GM10248 (cell line): ENCODE measurements at regions not wholly inside any gene's neighbourhood (a gene's known extent, or its start where the extent isn't known, plus 50 kb on each side); places are given as distances from the start of the nearest gene placed in this dataset.
"Not testable (repeated sequence)": the region's sequence is repeated elsewhere in the genome, so short reads cannot be mapped to it uniquely, and the experiment has no call there.

ENCODE experiments used
- CTCF ChIA-PET: fragments of 300-600 bp; sonication (Branson Sonifier 250); formaldehyde crosslinking; extraction: SDS; loops from one replicate; lab custom pipeline; 2021; ENCODE audit warnings: antibody characterized with exemption; lab: Yijun Ruan, JAX
- POLR2A ChIA-PET: fragments of 350-650 bp; sonication (Branson Sonifier 250); formaldehyde crosslinking; extraction: SDS; loops from one replicate; lab custom pipeline; 2020; ENCODE audit warnings: antibody characterized with exemption; lab: Yijun Ruan, JAX
- DNase-seq: peaks from one replicate; pipeline ENCODE4 v3.0.0; 2012; ENCODE audit errors: extremely low spot score
- CTCF ChIP-seq: IDR thresholded peaks from 2 replicates; pipeline ENCODE4 v1.5.1; 2012; ENCODE audit warnings: mild to moderate bottlenecking, low read depth; ENCODE audit errors: extremely low read depth, missing control alignments, control extremely low read depth

- DNase-seq: no peak
- no peak for TF ChIP-seq CTCF
- ChIA-PET CTCF (no interaction called here), POLR2A (no interaction called here)
Measured at GRCh38 chr15:62413153-62413552, 248.1 kb upstream of the C2CD4B start.

- ChIA-PET POLR2A (no interaction called here), CTCF (no interaction called here)
- no peak for TF ChIP-seq CTCF
- no peak for DNase-seq
Measured at GRCh38 chr15:62413786-62414185, 248.7 kb upstream of the C2CD4B start.

- TF ChIP-seq CTCF: no peak
- no peak for DNase-seq
- POLR2A ChIA-PET: no interaction called here
- CTCF ChIA-PET: no interaction called here
Measured at GRCh38 chr15:62415498-62415897, 250.4 kb upstream of the C2CD4B start.

- ChIA-PET POLR2A (no interaction called here), CTCF (interaction anchor here (1.0 to 1.4 kb wide), 2 partner anchors 9 to 11 kb away, joined by 3 to 4 read pairs; no protein-coding TSS in a partner anchor)
Measured at GRCh38 chr15:62416526-62416925, 251.4 kb upstream of the C2CD4B start.

GRCh38 chr15:62417439-62417838 is 252.4 kb upstream of the C2CD4B start:
- ChIA-PET CTCF (interaction anchor here (1.0 to 1.4 kb wide), 3 partner anchors 8 to 10 kb away, joined by 3 to 4 read pairs (median 4); no protein-coding TSS in a partner anchor), POLR2A (no interaction called here)
- DNase-seq: no peak
- TF ChIP-seq CTCF: no peak

More at GRCh38 chr15:62416526-62416925, 251.4 kb upstream of the C2CD4B start:
- no peak for DNase-seq
- TF ChIP-seq CTCF: no peak

- POLR2A ChIA-PET: not testable (repeated sequence)
- CTCF ChIA-PET: interaction anchor here (1.4 kb wide), 1 partner anchor 9 kb away, joined by 4 read pairs; no protein-coding TSS in a partner anchor
Measured at GRCh38 chr15:62418496-62418895, 253.4 kb upstream of the C2CD4B start.

GRCh38 chr15:62419192-62419591 is 254.1 kb upstream of the C2CD4B start:
- DNase-seq: no peak
- no peak for TF ChIP-seq CTCF
- POLR2A ChIA-PET: no interaction called here
- CTCF ChIA-PET: no interaction called here

More at GRCh38 chr15:62418496-62418895, 253.4 kb upstream of the C2CD4B start:
- DNase-seq: not testable (repeated sequence)

- POLR2A ChIA-PET, CTCF ChIA-PET, DNase-seq: not testable (repeated sequence)
Measured at GRCh38 chr15:62420371-62420770, 255.3 kb upstream of the C2CD4B start.
